Endothelial cell of umbilical vein (primary cell): ENCODE measurements at regions not wholly inside any gene's neighbourhood (a gene's known extent, or its start where the extent isn't known, plus 50 kb on each side); places are given as distances from the start of the nearest gene placed in this dataset.

ENCODE experiments used
- BruUV-seq: library from RNA; stranded (reverse); fragments of 400-500 nt; replicated peaks from 2 replicates; lab custom pipeline; 2021; lab: Mats Ljungman, UMichigan
- CTCF ChIA-PET: fragments of 300-600, 350-600 bp; sonication (Branson Sonifier 250); formaldehyde crosslinking; loops from one replicate; lab custom pipeline; 2021; ENCODE audit warnings: antibody characterized with exemption, inconsistent platforms; lab: Charles Lee
- POLR2A ChIA-PET: fragments of 300-600, 350-600 bp; sonication (Branson Sonifier 250); formaldehyde crosslinking; loops from one replicate; lab custom pipeline; 2021; ENCODE audit warnings: antibody characterized with exemption, inconsistent platforms; lab: Charles Lee
- DNase-seq: peaks from one replicate; pipeline ENCODE4 v3.0.0-alpha.2; 2011; ENCODE audit warnings: low read depth, low spot score
- FAIRE-seq: peaks from 2 replicates; lab custom pipeline; 2011; peaks lifted over from hg19 to GRCh38; lab: Jason Lieb, UNC
- H2AFZ ChIP-seq: 2 replicates; pipeline ENCODE4 v1.6.0; 2012; ENCODE audit warnings: low read depth, low read length, control low read depth, inconsistent platforms
- H3K27ac ChIP-seq: 2 replicates; pipeline ENCODE4 v1.5.1; 2011; ENCODE audit warnings: low read depth, mild to moderate bottlenecking, control low read depth, low read length, moderate library complexity; ENCODE audit not compliant: insufficient read depth
- H3K27me3 ChIP-seq, 2 experiments: 2 replicates each; pipeline versions ENCODE4 v1.6.0 to v1.6.1; 2011; ENCODE audit warnings: low read length in 2 of 2, mixed read lengths in 1 of 2; ENCODE audit not compliant: control insufficient read depth in 2 of 2, insufficient read depth in 2 of 2
- H3K36me3 ChIP-seq, 2 experiments: 2 replicates in 1 of 2; 3 replicates in 1 of 2; pipeline ENCODE4 v1.5.1; 2011; ENCODE audit warnings: low read length in 2 of 2, mild to moderate bottlenecking in 1 of 2, moderate library complexity in 1 of 2; ENCODE audit not compliant: control insufficient read depth in 2 of 2, insufficient read depth in 2 of 2; ENCODE audit errors: extremely low read depth in 1 of 2
- H3K4me1 ChIP-seq: 3 replicates; pipeline ENCODE4 v1.5.1; 2011; ENCODE audit warnings: mild to moderate bottlenecking, low read length; ENCODE audit not compliant: control insufficient read depth, insufficient read depth; ENCODE audit errors: extremely low read depth
- H3K4me2 ChIP-seq: 2 replicates; pipeline ENCODE4 v1.6.1; 2011; ENCODE audit warnings: low read length, control low read depth, mixed read lengths; ENCODE audit not compliant: insufficient read depth
- H3K4me3 ChIP-seq, 3 experiments: fragments of 200-600 bp in 1 of 3; sonication (generic), shearing (Covaris generic) in 1 of 3; replicated peaks in 1 of 3; 2 replicates each; pipeline ENCODE4 v1.5.1; 2011 to 2016; ENCODE audit warnings: control low read depth in 3 of 3, low read length in 3 of 3, mild to moderate bottlenecking in 2 of 3, inconsistent platforms in 1 of 3, low read depth in 1 of 3, moderate library complexity in 1 of 3; ENCODE audit not compliant: insufficient read depth in 1 of 3
- H3K79me2 ChIP-seq: 2 replicates; pipeline ENCODE4 v1.6.0; 2012; ENCODE audit warnings: low read length, inconsistent platforms; ENCODE audit not compliant: control insufficient read depth, insufficient read depth
- H3K9ac ChIP-seq: replicated peaks from 2 replicates; pipeline ENCODE3; 2011; ENCODE audit warnings: low read length, control low read depth; ENCODE audit not compliant: insufficient read depth; ENCODE audit errors: extremely low read depth
- H3K9me1 ChIP-seq: replicated peaks from 3 replicates; pipeline ENCODE4 v1.6.0; 2011; ENCODE audit warnings: mild to moderate bottlenecking, low read length; ENCODE audit not compliant: control insufficient read depth, insufficient read depth; ENCODE audit errors: extremely low read depth
- H3K9me3 ChIP-seq: replicated peaks from 2 replicates; pipeline ENCODE4 v1.5.1; 2012; ENCODE audit warnings: low read length, inconsistent platforms; ENCODE audit not compliant: control insufficient read depth, insufficient read depth
- H4K20me1 ChIP-seq: replicated peaks from 2 replicates; pipeline ENCODE3; 2011; ENCODE audit warnings: mild to moderate bottlenecking, low read length; ENCODE audit not compliant: control insufficient read depth, insufficient read depth; ENCODE audit errors: extremely low read depth
- EZH2 ChIP-seq: IDR thresholded peaks from 2 replicates; pipeline ENCODE4 v1.6.1; 2012; ENCODE audit warnings: borderline replicate concordance, low read depth, mild to moderate bottlenecking, moderate library complexity, low read length, inconsistent platforms; ENCODE audit not compliant: severe bottlenecking
- FOS ChIP-seq: IDR thresholded peaks from 2 replicates; pipeline ENCODE4 v1.6.1; 2011; ENCODE audit warnings: mild to moderate bottlenecking, low read length, moderate library complexity, borderline replicate concordance; ENCODE audit not compliant: insufficient read depth
- GATA2 ChIP-seq: IDR thresholded peaks from 2 replicates; pipeline ENCODE4 v1.7.0; 2011; ENCODE audit warnings: low read depth, mild to moderate bottlenecking, moderate library complexity, mixed read lengths, low read length; ENCODE audit not compliant: insufficient read length, insufficient read depth
- JUN ChIP-seq: IDR thresholded peaks from 2 replicates; pipeline ENCODE4 v1.6.1; 2011; ENCODE audit warnings: borderline replicate concordance, low read depth; ENCODE audit not compliant: insufficient read length, insufficient read depth
- MYC ChIP-seq: IDR thresholded peaks from one replicate; pipeline ENCODE4 v1.6.1; 2011; ENCODE audit warnings: mild to moderate bottlenecking, low read depth, low read length
- POLR2A ChIP-seq: IDR thresholded peaks from 2 replicates; pipeline ENCODE4 v1.6.1; 2012; ENCODE audit warnings: low read depth, mild to moderate bottlenecking, control low read depth, low read length
- POLR2AphosphoS5 ChIP-seq: IDR thresholded peaks from 2 replicates; pipeline ENCODE4 v1.6.1; 2012; ENCODE audit warnings: low read depth, mild to moderate bottlenecking, control low read depth, low read length, moderate library complexity; ENCODE audit not compliant: insufficient read depth
- dilution Hi-C: fragments of 300-500 bp; cut with MboI; formaldehyde crosslinking; loops from one replicate; pipeline ENCODE4 v1.15.0; 2019; ENCODE audit warnings: low sequenced_read_pairs; ENCODE audit not compliant: extremely low pct_ligation_motif_present
- intact Hi-C: fragments of 100-400 bp; cut with micrococcal nuclease; formaldehyde crosslinking; loops from one replicate; pipeline ENCODE4 v1.10.0; 2022
- TF ChIP-seq, protein P1 (sequence below): IDR thresholded peaks from 2 replicates; pipeline ENCODE4 v1.6.1; 2011; ENCODE audit not compliant: insufficient read depth, insufficient read length
- TF ChIP-seq, protein P2 (sequence below), 2 donors: IDR thresholded peaks; 1 replicate in 1 of 2; 2 replicates in 1 of 2; pipeline ENCODE4 v1.5.1; 2011; ENCODE audit warnings: low read length in 2 of 2, mild to moderate bottlenecking in 2 of 2, moderate library complexity in 2 of 2, control low read depth in 1 of 2, inconsistent platforms in 1 of 2, low read depth in 1 of 2; ENCODE audit not compliant: insufficient read depth in 1 of 2; ENCODE audit errors: extremely low read depth in 1 of 2

DNA sequence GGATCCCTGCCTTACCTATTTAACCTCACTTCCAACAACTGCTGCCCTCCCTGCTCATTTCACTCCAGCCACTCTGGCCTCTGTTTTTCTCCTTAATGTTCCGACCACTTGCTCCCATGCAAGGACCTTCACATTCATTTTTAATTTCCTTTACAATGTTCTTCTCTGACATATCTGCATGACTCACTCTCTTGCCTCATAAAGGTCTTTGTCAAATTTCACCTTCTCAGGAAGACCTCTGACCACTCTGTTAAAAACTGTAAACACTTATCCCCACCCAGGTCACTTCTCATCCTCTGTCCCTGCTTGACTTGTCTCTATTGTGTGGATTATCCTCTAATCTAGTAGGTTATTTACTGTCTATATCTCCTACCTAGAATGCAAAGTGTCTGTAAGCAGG, 751.2 kb downstream of the BRINP1 start:
- ChIA-PET CTCF (no interaction called here), POLR2A (no interaction called here)
- Histone ChIP-seq H3K4me1 (no peaks in the 10 kb centered on the region), H3K79me2 (no peaks in the 10 kb centered on the region), H3K9me3 (no peaks in the 10 kb centered on the region), H3K9ac (no peak overlapping the region), H3K4me3 (no peak overlapping the region), H3K27ac (no peak overlapping the region), H3K4me2 (no peak overlapping the region), H4K20me1 (no peaks in the 10 kb centered on the region), H3K9me1 (no peaks in the 10 kb centered on the region), H3K36me3 (no peaks in the 10 kb centered on the region), H3K27me3 (no peaks in the 10 kb centered on the region), H2AFZ (no peak overlapping the region)
- FAIRE-seq (no peak), DNase-seq (no peak)
- intact Hi-C loops: no loop called here
- TF ChIP-seq POLR2A (no peak), MYC (no peak), GATA2 (no peak), POLR2AphosphoS5 (no peak), JUN (no peak), EZH2 (no peak), FOS (no peak)
- TF ChIP-seq, protein P1, sequence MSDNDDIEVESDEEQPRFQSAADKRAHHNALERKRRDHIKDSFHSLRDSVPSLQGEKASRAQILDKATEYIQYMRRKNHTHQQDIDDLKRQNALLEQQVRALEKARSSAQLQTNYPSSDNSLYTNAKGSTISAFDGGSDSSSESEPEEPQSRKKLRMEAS: no peak
- TF ChIP-seq, protein P2, sequence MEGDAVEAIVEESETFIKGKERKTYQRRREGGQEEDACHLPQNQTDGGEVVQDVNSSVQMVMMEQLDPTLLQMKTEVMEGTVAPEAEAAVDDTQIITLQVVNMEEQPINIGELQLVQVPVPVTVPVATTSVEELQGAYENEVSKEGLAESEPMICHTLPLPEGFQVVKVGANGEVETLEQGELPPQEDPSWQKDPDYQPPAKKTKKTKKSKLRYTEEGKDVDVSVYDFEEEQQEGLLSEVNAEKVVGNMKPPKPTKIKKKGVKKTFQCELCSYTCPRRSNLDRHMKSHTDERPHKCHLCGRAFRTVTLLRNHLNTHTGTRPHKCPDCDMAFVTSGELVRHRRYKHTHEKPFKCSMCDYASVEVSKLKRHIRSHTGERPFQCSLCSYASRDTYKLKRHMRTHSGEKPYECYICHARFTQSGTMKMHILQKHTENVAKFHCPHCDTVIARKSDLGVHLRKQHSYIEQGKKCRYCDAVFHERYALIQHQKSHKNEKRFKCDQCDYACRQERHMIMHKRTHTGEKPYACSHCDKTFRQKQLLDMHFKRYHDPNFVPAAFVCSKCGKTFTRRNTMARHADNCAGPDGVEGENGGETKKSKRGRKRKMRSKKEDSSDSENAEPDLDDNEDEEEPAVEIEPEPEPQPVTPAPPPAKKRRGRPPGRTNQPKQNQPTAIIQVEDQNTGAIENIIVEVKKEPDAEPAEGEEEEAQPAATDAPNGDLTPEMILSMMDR (IDR thresholded peaks at IDR 0.05; ENCODE audit: extremely low read depth in 1 of 2, insufficient read depth in 1 of 2, low read depth in 1 of 2, low read length in 2 of 2): no peak
- dilution Hi-C loops: no loop called here
- BruUV-seq: no TSS peak
